ENCODE measurements at regions not wholly inside any gene's neighbourhood (a gene's known extent, or its start where the extent isn't known, plus 50 kb on each side); places are given as distances from the start of the nearest gene placed in this dataset.

- FAIRE-seq: no peak
- TF ChIP-seq, protein P1, sequence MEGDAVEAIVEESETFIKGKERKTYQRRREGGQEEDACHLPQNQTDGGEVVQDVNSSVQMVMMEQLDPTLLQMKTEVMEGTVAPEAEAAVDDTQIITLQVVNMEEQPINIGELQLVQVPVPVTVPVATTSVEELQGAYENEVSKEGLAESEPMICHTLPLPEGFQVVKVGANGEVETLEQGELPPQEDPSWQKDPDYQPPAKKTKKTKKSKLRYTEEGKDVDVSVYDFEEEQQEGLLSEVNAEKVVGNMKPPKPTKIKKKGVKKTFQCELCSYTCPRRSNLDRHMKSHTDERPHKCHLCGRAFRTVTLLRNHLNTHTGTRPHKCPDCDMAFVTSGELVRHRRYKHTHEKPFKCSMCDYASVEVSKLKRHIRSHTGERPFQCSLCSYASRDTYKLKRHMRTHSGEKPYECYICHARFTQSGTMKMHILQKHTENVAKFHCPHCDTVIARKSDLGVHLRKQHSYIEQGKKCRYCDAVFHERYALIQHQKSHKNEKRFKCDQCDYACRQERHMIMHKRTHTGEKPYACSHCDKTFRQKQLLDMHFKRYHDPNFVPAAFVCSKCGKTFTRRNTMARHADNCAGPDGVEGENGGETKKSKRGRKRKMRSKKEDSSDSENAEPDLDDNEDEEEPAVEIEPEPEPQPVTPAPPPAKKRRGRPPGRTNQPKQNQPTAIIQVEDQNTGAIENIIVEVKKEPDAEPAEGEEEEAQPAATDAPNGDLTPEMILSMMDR (IDR thresholded peaks at IDR 0.05; ENCODE audit: insufficient read depth, missing control alignments): peak; percentile 30
- no peak for DNase-seq (ENCODE audit: insufficient read length, low spot score)
These were observed 64.0 kb upstream of the FGF13 start for GRCh38 chrX:138775517-138775916.

DNA sequence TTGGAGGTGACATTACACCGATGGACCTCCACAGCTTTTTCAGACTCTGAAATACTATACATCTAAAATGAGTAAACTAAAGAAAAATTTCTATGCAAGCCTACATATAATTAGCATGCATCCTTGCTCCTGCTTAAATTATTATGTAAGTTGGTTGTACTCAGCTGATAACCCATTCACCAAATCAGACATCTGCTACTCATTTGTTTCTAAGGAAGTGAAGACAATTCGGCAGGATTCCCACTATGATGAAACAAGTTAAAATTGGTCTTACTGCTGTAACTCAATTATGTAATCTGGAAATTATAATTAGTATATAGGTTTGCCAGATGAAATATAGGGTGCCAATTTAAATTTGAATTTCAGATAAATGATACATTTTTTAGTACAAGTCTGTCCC is 59.5 kb upstream of the FGF13 start:
- TF ChIP-seq, protein P1 (IDR thresholded peaks at IDR 0.05; ENCODE audit: insufficient read depth, missing control alignments): no peak
- no peak for DNase-seq (ENCODE audit: insufficient read length, low spot score)
- no peak for FAIRE-seq

DNA sequence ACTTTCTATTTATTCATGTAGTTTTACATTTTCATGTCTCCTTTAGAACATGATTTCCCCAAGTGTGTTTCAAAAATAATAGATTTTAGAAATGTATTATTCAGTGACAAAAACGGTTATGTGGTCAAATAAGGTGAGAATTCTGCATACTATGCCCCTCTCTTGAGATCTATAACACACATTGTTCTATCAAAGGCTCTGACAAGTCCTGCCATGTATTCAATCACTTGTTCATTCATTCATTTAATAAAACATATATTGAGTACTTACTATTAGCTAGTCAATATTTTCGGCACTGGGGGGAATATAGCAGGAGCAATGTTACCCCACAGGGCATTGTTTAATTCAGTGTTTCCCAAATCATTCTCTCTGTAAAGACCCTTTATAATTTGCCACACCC is 58.4 kb upstream of the FGF13 start:
- no peak for DNase-seq (ENCODE audit: insufficient read length, low spot score)
- TF ChIP-seq, protein P1 (IDR thresholded peaks at IDR 0.05; ENCODE audit: insufficient read depth, missing control alignments): no peak
- no peak for FAIRE-seq

DNA sequence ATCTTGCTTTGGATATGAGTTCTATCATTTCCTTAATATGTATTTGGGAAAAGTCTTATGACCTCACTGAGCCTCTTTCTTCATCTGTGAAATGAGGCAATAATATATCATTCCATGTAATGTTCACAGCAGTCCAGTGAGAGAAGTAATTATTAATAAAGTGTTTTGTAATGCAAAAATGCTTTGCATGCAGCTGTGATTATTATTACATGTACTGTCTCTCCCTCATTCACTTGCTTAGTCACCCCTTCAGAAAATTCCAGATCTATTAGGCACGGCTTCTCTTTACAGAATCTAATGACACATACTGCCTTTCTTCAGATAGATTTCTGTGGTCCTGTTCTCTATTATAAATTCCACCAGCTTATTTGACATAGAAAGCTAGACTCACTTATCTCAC is 53.5 kb upstream of the FGF13 start:
- FAIRE-seq (no peak), DNase-seq (ENCODE audit: insufficient read length, low spot score) (no peak)
- TF ChIP-seq, protein P1 (IDR thresholded peaks at IDR 0.05; ENCODE audit: insufficient read depth, missing control alignments): no peak

DNA sequence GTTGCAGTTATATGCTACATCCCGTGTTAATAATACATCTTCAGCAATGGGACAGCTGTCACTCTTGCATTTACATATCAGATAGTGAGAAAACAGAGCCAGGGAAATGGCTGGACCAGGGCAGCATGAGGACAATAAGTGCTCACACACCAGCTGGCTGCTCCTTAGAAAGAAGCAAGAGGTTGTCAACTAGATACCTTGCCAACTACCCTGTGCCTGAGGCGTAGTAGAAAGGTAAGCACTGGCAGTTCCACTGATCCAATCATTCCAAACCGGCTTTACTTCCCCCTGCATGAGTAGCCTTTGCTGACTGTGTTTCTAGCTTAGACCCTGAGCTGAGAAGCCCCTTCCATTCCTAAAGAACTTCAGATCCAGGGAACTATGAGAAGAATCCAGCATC is 52.2 kb upstream of the FGF13 start:
- DNase-seq (ENCODE audit: insufficient read length, low spot score): no peak
- TF ChIP-seq, protein P1 (IDR thresholded peaks at IDR 0.05; ENCODE audit: insufficient read depth, missing control alignments): no peak
- FAIRE-seq: no peak

DNA sequence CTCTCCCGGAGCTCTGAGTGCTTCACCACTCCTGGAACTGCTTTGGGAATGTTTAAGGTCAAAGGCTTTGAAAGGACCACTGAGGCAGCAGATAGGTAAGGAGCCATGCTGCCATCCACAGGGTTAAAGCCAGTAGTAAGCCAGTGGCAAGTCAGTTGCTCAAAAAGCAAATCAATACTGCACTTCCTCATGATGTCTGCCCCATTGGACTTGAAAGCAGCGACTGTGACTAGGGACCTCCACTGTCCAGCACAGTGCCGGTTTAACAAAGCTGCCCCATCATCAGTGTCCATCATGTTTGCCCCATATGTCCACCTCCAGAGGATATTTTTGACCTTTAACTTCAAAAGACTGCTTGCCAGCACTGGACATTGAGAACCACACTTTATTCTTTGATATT is 49.9 kb upstream of the FGF13 start:
- DNase-seq (ENCODE audit: insufficient read length, low spot score) (no peak), FAIRE-seq (no peak)
- TF ChIP-seq, protein P1 (IDR thresholded peaks at IDR 0.05; ENCODE audit: insufficient read depth, missing control alignments): no peak

Data from D721Med (cell line).